ENCODE measurements at regions not wholly inside any gene's neighbourhood (a gene's known extent, or its start where the extent isn't known, plus 50 kb on each side); places are given as distances from the start of the nearest gene placed in this dataset.
"Not testable (repeated sequence)": the region's sequence is repeated elsewhere in the genome, so short reads cannot be mapped to it uniquely, and the experiment has no call there.

GRCh38 chr11:12585861-12586260, 88.4 kb upstream of the TEAD1 start:
- intact Hi-C loops (cut with DNase I) = no loop called here
- 61% methylated on average over 3 of the region's 3 CpGs for WGBS, 2 donors
- H3K27ac ChIP-seq = no peak overlapping the region

GRCh38 chr11:12587333-12587991, 86.8 kb upstream of the TEAD1 start:
- no peak for DNase-seq
- Histone ChIP-seq H3K9me3 (no peaks in the 10 kb centered on the region), H3K4me3 (replicated peaks in 1 of 3) (no peak overlapping the region), H3K4me1 (no peaks in the 10 kb centered on the region), H3K27me3 (no peaks in the 10 kb centered on the region), H3K36me3 (no peaks in the 10 kb centered on the region), H3K27ac (no peak overlapping the region)
- intact Hi-C loops (cut with DNase I) = no loop called here
- TF ChIP-seq CTCF (IDR thresholded peaks at IDR 0.05) (no peak), POLR2A (IDR thresholded peaks at IDR 0.05) (no peak)
- 66 to 68% methylated on average over 6 of the region's 6 CpGs for WGBS, 2 donors

More at GRCh38 chr11:12585861-12586260, 88.4 kb upstream of the TEAD1 start:
- no peak for TF ChIP-seq POLR2A (IDR thresholded peaks at IDR 0.05)
- TF ChIP-seq CTCF (IDR thresholded peaks at IDR 0.05) = no peak
- Histone ChIP-seq H3K4me1 (peaks cover 4 to 9% of the 10 kb centered on the region in 2 donors), H3K36me3 (no peaks in the 10 kb centered on the region), H3K4me3 (replicated peaks in 1 of 3) (no peak overlapping the region), H3K27me3 (no peaks in the 10 kb centered on the region), H3K9me3 (no peaks in the 10 kb centered on the region)
- DNase-seq = no peak

- intact Hi-C loops (cut with DNase I) = no loop called here
- Histone ChIP-seq H3K4me1 (no peaks in the 10 kb centered on the region), H3K27ac (no peak overlapping the region), H3K9me3 (no peaks in the 10 kb centered on the region), H3K4me3 (replicated peaks in 1 of 3) (no peak overlapping the region), H3K36me3 (no peaks in the 10 kb centered on the region), H3K27me3 (no peaks in the 10 kb centered on the region)
- WGBS, 2 donors = 88 to 90% methylated on average over 4 of the region's 4 CpGs
- TF ChIP-seq POLR2A (IDR thresholded peaks at IDR 0.05) (no peak), CTCF (IDR thresholded peaks at IDR 0.05) (no peak)
- DNase-seq = no peak
Measured at GRCh38 chr11:12591706-12592105, 82.5 kb upstream of the TEAD1 start.

DNA sequence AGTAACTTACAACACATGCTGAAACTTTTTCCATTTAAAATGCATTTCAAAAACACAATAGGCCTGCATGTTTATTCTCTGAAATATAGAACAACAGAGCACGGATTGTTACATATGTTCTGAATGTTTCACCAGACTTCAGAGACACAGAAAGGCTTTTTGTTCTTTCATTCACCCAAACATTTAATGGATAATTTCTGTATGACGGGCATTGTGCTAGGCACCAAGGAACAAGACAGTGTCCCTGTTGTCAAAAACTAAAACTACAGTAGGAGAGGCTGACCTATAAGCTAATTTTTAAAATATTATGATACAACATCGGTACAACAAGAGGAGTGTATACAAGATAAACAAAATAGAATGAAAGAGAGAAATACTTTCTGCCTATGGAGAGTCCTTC, 81.9 kb upstream of the TEAD1 start:
- 88 to 91% methylated on average over 3 of the region's 3 CpGs for WGBS, 2 donors
- Histone ChIP-seq H3K36me3 (no peaks in the 10 kb centered on the region), H3K9me3 (no peaks in the 10 kb centered on the region), H3K4me1 (no peaks in the 10 kb centered on the region), H3K27me3 (no peaks in the 10 kb centered on the region), H3K27ac (no peak overlapping the region), H3K4me3 (replicated peaks in 1 of 3) (no peak overlapping the region)
- intact Hi-C loops (cut with DNase I) = no loop called here
- no peak for TF ChIP-seq POLR2A (IDR thresholded peaks at IDR 0.05)
- TF ChIP-seq CTCF (IDR thresholded peaks at IDR 0.05) = no peak
- DNase-seq = no peak

GRCh38 chr11:12595089-12595847, 79.0 kb upstream of the TEAD1 start:
- WGBS, 2 donors = 94 to 96% methylated on average over 2 of the region's 2 CpGs
- H3K27ac ChIP-seq; DNase-seq; H3K36me3 ChIP-seq; H3K4me3 ChIP-seq (replicated peaks in 1 of 3); H3K9me3 ChIP-seq; intact Hi-C loops (cut with DNase I); H3K27me3 ChIP-seq: not testable (repeated sequence)
- H3K4me1 ChIP-seq = peaks cover 12 to 15% of the 10 kb centered on the region in 2 donors
